HCT116 (cell line): ENCODE measurements at regions not wholly inside any gene's neighbourhood (a gene's known extent, or its start where the extent isn't known, plus 50 kb on each side); places are given as distances from the start of the nearest gene placed in this dataset.
"Not testable (repeated sequence)": the region's sequence is repeated elsewhere in the genome, so short reads cannot be mapped to it uniquely, and the experiment has no call there.

Source experiments
- ATAC-seq: fragments of 200-7000 bp; cut with Tn5 transposase; 2 replicates; pipeline ENCODE4 v1.9.1; 2020; ENCODE audit warnings: mild to moderate bottlenecking, moderate library complexity
- BruUV-seq: library from RNA; stranded (reverse); fragments of 400-500 nt; replicated peaks from 2 replicates; lab custom pipeline; 2021; lab: Mats Ljungman, UMichigan
- CTCF ChIA-PET: fragments of 300-600 bp; sonication (Branson Sonifier 250); formaldehyde crosslinking; loops from one replicate; lab custom pipeline; 2021; ENCODE audit warnings: antibody characterized with exemption; lab: Charles Lee
- POLR2A ChIA-PET: fragments of 300-600, 350-600 bp; sonication (Branson Sonifier 250); formaldehyde crosslinking; loops from one replicate; lab custom pipeline; 2021; ENCODE audit warnings: antibody characterized with exemption; lab: Charles Lee
- RAD21 ChIA-PET, 2 experiments: fragments of 300-600 bp; sonication (Branson Sonifier 250); formaldehyde crosslinking; loops; one replicate each; lab custom pipeline; 2023; ENCODE audit warnings: low total read pairs in 2 of 2; ENCODE audit not compliant: uncharacterized antibody in 2 of 2, unreplicated experiment in 2 of 2, low non-redundant PET in 1 of 2; lab: Charles Lee
- DNase-seq: peaks from one replicate; pipeline ENCODE4 v3.0.0-alpha.2; 2010; ENCODE audit warnings: low read depth, low spot score
- H2AFZ ChIP-seq: fragments of 200-600 bp; shearing (Covaris generic), sonication (generic); 2 replicates; pipeline ENCODE4 v1.6.1; 2017; ENCODE audit warnings: low read depth, mixed run types, mixed read lengths, antibody characterized with exemption, low read length; ENCODE audit not compliant: poor library complexity, severe bottlenecking
- H3K27ac ChIP-seq: 2 replicates; pipeline ENCODE4 v1.5.1; 2012; ENCODE audit warnings: low read depth, low read length
- H3K27me3 ChIP-seq: fragments of 200-600 bp; sonication (generic); 2 replicates; pipeline ENCODE4 v1.6.1; 2016; ENCODE audit warnings: mixed run types, low read length, mixed read lengths; ENCODE audit not compliant: insufficient read depth
- H3K36me3 ChIP-seq, 2 experiments: fragments of 200-500 bp in 1 of 2; fragments of 200-600 bp in 1 of 2; sonication (Bioruptor generic) in 1 of 2; sonication (generic) in 1 of 2; 2 replicates each; pipeline versions ENCODE4 v1.5.1 to v1.6.1; 2014 to 2016; ENCODE audit warnings: low read length in 2 of 2, inconsistent platforms in 1 of 2, mixed read lengths in 1 of 2, mixed run types in 1 of 2; ENCODE audit not compliant: insufficient read depth in 2 of 2, control insufficient read depth in 1 of 2
- H3K4me1 ChIP-seq, 2 experiments: fragments of 200-600 bp in 1 of 2; sonication (generic) in 1 of 2; 2 replicates each; pipeline versions ENCODE4 v1.5.1 to v1.6.1; 2012 to 2017; ENCODE audit warnings: low read length in 2 of 2, inconsistent platforms in 1 of 2, mild to moderate bottlenecking in 1 of 2, mixed read lengths in 1 of 2, mixed run types in 1 of 2, moderate library complexity in 1 of 2; ENCODE audit not compliant: insufficient read depth in 2 of 2, control insufficient read depth in 1 of 2
- H3K4me2 ChIP-seq: fragments of 200-600 bp; sonication (generic); 2 replicates; pipeline ENCODE4 v1.6.1; 2017; ENCODE audit warnings: mixed run types, low read length, mixed read lengths
- H3K4me3 ChIP-seq, 2 experiments: fragments of 200-600 bp in 1 of 2; sonication (generic) in 1 of 2; replicated peaks in 1 of 2; 2 replicates each; pipeline ENCODE4 v1.5.1; 2011 to 2016; ENCODE audit warnings: low read length in 2 of 2, control low read depth in 1 of 2, low read depth in 1 of 2, mild to moderate bottlenecking in 1 of 2, mixed read lengths in 1 of 2, mixed run types in 1 of 2
- H3K79me2 ChIP-seq: fragments of 200-600 bp; sonication (generic); 2 replicates; pipeline ENCODE4 v1.6.1; 2017; ENCODE audit warnings: mild to moderate bottlenecking, mixed run types, low read length, moderate library complexity, mixed read lengths; ENCODE audit not compliant: insufficient read depth
- H3K9ac ChIP-seq: fragments of 200-600 bp; sonication (generic); 2 replicates; pipeline ENCODE4 v1.6.1; 2016; ENCODE audit warnings: low read length, mixed read lengths
- H3K9me2 ChIP-seq: fragments of 200-600 bp; sonication (generic), shearing (Covaris generic); 2 replicates; pipeline ENCODE4 v1.6.1; 2017; ENCODE audit warnings: mixed run types, mild to moderate bottlenecking, moderate library complexity; ENCODE audit not compliant: insufficient read depth
- H3K9me3 ChIP-seq, 2 experiments: fragments of 200-500 bp in 1 of 2; fragments of 200-600 bp in 1 of 2; sonication (Bioruptor generic) in 1 of 2; sonication (generic) in 1 of 2; 2 replicates each; pipeline ENCODE4 v1.6.1; 2014 to 2017; ENCODE audit warnings: low read length in 2 of 2, mixed read lengths in 2 of 2, inconsistent platforms in 1 of 2, low read depth in 1 of 2, mild to moderate bottlenecking in 1 of 2, mixed run types in 1 of 2, moderate library complexity in 1 of 2; ENCODE audit not compliant: control insufficient read depth in 1 of 2, insufficient read depth in 1 of 2
- H4K20me1 ChIP-seq: fragments of 200-600 bp; sonication (generic), shearing (Covaris generic); 2 replicates; pipeline ENCODE4 v1.6.1; 2017; ENCODE audit warnings: mixed run types, mild to moderate bottlenecking, moderate library complexity; ENCODE audit not compliant: insufficient read depth
- CBX3 ChIP-seq: IDR thresholded peaks from 2 replicates; pipeline ENCODE4 v1.6.1; 2012; ENCODE audit warnings: low read depth
- ZFX ChIP-seq: fragments of 450-650 bp; IDR thresholded peaks from 2 replicates; pipeline ENCODE4 v1.6.1; 2017
- ZNF274 ChIP-seq: fragments of 200-500 bp; sonication (Bioruptor generic); IDR thresholded peaks from 2 replicates; pipeline ENCODE4 v1.6.1; 2014; ENCODE audit warnings: mild to moderate bottlenecking, low read depth, low read length, inconsistent platforms
- intact Hi-C: fragments of 100-400 bp; cut with micrococcal nuclease; formaldehyde crosslinking; loops from 2 replicates; pipeline ENCODE4 v1.10.0; 2022

DNA sequence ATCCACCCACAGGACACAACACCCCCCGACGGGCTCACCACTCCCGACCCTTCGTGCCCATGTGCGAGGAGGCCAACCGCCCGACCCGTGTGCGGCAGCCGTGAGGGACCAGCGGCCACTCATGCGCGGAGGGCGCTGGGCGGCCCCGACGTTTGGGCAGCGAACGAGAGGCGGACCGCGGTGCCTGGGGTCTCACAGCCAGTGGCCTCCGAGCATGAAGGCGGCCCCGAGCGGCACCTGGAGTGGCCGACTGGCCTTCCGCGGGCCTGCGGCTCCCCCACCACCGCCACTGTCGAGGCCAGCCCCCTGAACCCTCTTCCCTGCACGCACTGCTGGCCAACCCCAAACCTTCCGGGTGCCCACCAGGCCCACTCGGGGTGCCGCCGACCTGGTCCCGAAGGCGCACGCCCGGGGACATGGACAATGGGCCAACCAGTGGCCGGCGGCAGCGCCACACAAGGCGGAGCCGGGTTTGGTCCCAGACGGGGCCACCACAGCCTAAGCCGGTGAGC, 4274.9 kb upstream of the OR11H1 start:
- no peak overlapping the region for H3K27ac ChIP-seq
- no peaks in the 10 kb centered on the region for H3K36me3 ChIP-seq
- ChIA-PET RAD21 (no interaction called here), POLR2A (no interaction called here), CTCF (no interaction called here)
- H4K20me1 ChIP-seq, result no peaks in the 10 kb centered on the region
- no peak for DNase-seq
- intact Hi-C loops, result no loop called here
- H3K27me3 ChIP-seq, result no peaks in the 10 kb centered on the region
- H2AFZ ChIP-seq, result no peak overlapping the region
- no TSS peak for BruUV-seq
- no peak for ATAC-seq
- H3K9me2 ChIP-seq, result no peaks in the 10 kb centered on the region
- TF ChIP-seq ZFX (no peak), ZNF274 (no peak), CBX3 (no peak)
- H3K4me3 ChIP-seq, result no peak overlapping the region
- H3K9me3 ChIP-seq, result no peaks in the 10 kb centered on the region
- H3K9ac ChIP-seq, result no peak overlapping the region
- H3K4me1 ChIP-seq, result no peaks in the 10 kb centered on the region
- no peak overlapping the region for H3K4me2 ChIP-seq
- H3K79me2 ChIP-seq, result no peaks in the 10 kb centered on the region

DNA sequence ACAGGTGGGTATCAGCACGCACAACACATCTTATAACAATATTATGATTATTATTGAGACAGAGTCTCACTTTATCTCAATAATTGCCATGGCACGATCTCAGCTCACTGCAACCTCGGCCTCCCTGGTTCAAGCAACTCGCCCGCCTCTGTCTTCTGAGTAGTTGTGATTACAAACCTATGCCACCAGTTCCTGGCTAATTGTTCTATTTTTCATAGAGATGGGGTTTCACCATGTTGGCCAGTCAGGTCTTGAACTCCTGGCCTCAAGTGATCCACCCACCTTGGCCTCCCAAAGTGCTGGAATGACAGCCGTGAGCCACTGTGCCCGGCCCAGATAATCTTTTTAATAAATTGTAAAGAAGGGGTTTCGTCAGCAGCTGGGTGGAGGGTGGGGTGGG, 4257.0 kb upstream of the OR11H1 start:
- RAD21 ChIA-PET, POLR2A ChIA-PET, H3K27ac ChIP-seq, H3K4me1 ChIP-seq, H3K9ac ChIP-seq, H2AFZ ChIP-seq, CTCF ChIA-PET, H3K4me2 ChIP-seq, H3K9me2 ChIP-seq, ATAC-seq, H3K36me3 ChIP-seq, BruUV-seq, DNase-seq, H3K27me3 ChIP-seq, H3K4me3 ChIP-seq, H4K20me1 ChIP-seq, intact Hi-C loops, H3K79me2 ChIP-seq, H3K9me3 ChIP-seq: not testable (repeated sequence)
